NB4 (cell line): ENCODE measurements at regions not wholly inside any gene's neighbourhood (a gene's known extent, or its start where the extent isn't known, plus 50 kb on each side); places are given as distances from the start of the nearest gene placed in this dataset.

Experiments
- POLR2A ChIP-seq: IDR thresholded peaks from 2 replicates; pipeline ENCODE4 v1.6.1; 2011; ENCODE audit warnings: mild to moderate bottlenecking; ENCODE audit not compliant: insufficient read length; ENCODE audit errors: extremely low read depth
- TF ChIP-seq, protein P1 (sequence below): IDR thresholded peaks from 2 replicates; pipeline ENCODE4 v1.6.1; 2011; ENCODE audit warnings: low read depth, low read length
- TF ChIP-seq, protein P2 (sequence below): IDR thresholded peaks from one replicate; pipeline ENCODE4 v1.5.1; 2012; ENCODE audit warnings: low read depth, low read length

GRCh38 chr6:149152521-149152920 lies 165.0 kb upstream of the TAB2 start:
- TF ChIP-seq, protein P1, sequence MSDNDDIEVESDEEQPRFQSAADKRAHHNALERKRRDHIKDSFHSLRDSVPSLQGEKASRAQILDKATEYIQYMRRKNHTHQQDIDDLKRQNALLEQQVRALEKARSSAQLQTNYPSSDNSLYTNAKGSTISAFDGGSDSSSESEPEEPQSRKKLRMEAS: no peak
- no peak for TF ChIP-seq POLR2A
- TF ChIP-seq, protein P2, sequence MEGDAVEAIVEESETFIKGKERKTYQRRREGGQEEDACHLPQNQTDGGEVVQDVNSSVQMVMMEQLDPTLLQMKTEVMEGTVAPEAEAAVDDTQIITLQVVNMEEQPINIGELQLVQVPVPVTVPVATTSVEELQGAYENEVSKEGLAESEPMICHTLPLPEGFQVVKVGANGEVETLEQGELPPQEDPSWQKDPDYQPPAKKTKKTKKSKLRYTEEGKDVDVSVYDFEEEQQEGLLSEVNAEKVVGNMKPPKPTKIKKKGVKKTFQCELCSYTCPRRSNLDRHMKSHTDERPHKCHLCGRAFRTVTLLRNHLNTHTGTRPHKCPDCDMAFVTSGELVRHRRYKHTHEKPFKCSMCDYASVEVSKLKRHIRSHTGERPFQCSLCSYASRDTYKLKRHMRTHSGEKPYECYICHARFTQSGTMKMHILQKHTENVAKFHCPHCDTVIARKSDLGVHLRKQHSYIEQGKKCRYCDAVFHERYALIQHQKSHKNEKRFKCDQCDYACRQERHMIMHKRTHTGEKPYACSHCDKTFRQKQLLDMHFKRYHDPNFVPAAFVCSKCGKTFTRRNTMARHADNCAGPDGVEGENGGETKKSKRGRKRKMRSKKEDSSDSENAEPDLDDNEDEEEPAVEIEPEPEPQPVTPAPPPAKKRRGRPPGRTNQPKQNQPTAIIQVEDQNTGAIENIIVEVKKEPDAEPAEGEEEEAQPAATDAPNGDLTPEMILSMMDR: no peak
